Tibial nerve (tissue), 4 donors: ENCODE measurements at regions not wholly inside any gene's neighbourhood (a gene's known extent, or its start where the extent isn't known, plus 50 kb on each side); places are given as distances from the start of the nearest gene placed in this dataset.

Experiments
- CTCF ChIP-seq, 5 experiments: fragments of 200-600 bp in 3 of 5; fragments of 450-650 bp in 2 of 5; sonication (generic) in 3 of 5; IDR thresholded peaks; one replicate each; pipeline ENCODE4 v1.5.1; 2016 to 2019; ENCODE audit warnings: antibody characterized with exemption in 5 of 5, mild to moderate bottlenecking in 3 of 5, moderate library complexity in 2 of 5
- EP300 ChIP-seq, 2 donors: sonication (generic); formaldehyde crosslinking; IDR thresholded peaks; one replicate each; pipeline ENCODE4 v1.6.1; 2017; ENCODE audit warnings: antibody characterized with exemption in 2 of 2, mild to moderate bottlenecking in 1 of 2
- POLR2A ChIP-seq, 2 donors: fragments of 450-650 bp; IDR thresholded peaks; one replicate each; pipeline ENCODE4 v1.6.1; 2017; ENCODE audit warnings: antibody characterized with exemption in 2 of 2, mild to moderate bottlenecking in 2 of 2, moderate library complexity in 2 of 2

DNA sequence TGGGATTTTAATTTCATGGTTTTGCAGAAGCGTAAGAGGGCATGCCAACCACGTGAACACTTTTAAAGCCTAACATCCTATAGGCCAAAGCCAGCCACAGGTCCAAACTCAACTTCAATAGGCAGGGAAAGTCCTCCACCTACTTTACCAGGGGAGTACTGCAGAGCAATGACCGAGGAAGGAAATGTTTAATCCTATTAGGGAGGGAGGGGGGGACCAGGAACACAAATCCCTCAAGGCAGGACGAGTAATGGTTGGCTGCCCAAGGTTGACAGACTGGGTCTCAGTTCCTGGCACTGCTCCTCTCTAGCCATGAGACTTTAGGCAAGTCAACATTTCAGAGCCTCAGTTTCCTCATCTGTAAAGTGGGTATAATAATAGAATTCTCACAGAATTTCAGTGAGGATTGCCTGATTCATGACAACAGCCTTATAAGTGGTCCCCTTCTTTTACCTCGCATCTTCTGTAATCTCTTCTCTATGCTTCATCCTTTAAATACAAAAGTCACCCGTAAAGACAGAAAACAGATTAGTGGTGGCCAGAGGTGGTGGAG lies 315.8 kb downstream of the HAPSTR1 start:
- TF ChIP-seq POLR2A (IDR thresholded peaks at IDR 0.05), result no peak
- no peak for TF ChIP-seq CTCF (IDR thresholded peaks at IDR 0.05)
- TF ChIP-seq EP300 (IDR thresholded peaks at IDR 0.05), result no peak
